LHCN-M2 (cell line): ENCODE measurements at regions not wholly inside any gene's neighbourhood (a gene's known extent, or its start where the extent isn't known, plus 50 kb on each side); places are given as distances from the start of the nearest gene placed in this dataset.
A peak's percentile ranks its signal among the peaks of the same experiment; 100 is the strongest.
"Not testable (repeated sequence)": the region's sequence is repeated elsewhere in the genome, so short reads cannot be mapped to it uniquely, and the experiment has no call there.

Experiments
- DNase-seq: peaks from one replicate; pipeline ENCODE4 v3.0.0-alpha.2; 2012; ENCODE audit warnings: low read depth

GRCh38 chr21:15203740-15204139 is 138.9 kb upstream of the NRIP1 start:
- no peak for DNase-seq

- no peak for DNase-seq
Observed at GRCh38 chr21:15204140-15204969, 139.6 kb upstream of the NRIP1 start.

DNA sequence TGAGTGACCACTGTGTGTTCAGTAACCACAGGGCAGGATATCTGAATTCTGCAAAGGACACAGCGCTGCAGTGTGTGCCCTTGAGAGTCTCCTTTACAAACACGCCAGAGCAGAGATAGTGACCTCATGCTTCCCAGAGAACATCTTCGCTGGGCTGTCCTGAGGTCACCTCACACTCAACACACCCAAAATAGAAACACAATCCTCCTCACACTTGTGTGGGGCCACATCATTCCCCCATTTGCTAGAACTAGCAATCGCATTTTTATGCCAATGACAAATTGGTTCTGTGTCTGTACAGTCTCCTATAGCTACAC is 140.1 kb upstream of the NRIP1 start:
- DNase-seq = no peak

DNA sequence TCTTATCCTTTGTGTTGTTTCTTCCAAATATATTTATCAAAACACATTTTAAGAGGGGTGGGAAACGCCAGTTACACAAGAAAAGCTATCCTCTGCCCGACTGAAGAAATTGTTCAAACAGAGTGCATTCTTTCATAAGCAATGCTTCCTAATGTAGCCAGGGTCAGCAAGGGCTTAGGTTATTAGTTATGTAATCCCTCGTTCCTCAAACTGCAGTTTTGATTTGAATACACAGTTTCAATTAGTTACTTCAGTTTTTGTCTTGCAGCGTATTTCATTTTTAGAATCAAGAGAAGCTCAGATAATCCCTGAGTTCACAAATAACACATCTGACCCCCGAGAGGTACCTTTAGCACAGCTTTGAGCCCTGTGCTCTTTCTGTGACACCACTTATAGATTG is 141.7 kb upstream of the NRIP1 start:
- DNase-seq = no peak

DNA sequence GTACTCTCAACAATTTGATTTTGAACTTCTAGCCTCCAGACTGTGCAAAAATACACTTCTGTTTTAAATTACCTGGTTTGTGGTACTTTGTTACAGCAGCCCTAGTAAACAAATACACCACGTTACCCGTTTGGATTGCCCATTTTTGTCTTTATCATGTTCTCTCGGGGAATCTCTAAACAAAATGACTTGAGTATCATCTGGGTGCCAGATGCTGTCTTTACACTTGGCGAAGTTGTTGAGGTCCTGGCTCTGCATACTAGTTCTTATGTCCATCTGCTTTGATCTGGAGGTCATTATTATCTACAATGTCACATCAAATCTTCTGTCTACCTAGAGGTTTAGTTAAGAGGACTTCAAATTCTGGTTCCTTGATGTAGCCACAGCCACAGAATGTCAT is 142.4 kb upstream of the NRIP1 start:
- no peak for DNase-seq

DNA sequence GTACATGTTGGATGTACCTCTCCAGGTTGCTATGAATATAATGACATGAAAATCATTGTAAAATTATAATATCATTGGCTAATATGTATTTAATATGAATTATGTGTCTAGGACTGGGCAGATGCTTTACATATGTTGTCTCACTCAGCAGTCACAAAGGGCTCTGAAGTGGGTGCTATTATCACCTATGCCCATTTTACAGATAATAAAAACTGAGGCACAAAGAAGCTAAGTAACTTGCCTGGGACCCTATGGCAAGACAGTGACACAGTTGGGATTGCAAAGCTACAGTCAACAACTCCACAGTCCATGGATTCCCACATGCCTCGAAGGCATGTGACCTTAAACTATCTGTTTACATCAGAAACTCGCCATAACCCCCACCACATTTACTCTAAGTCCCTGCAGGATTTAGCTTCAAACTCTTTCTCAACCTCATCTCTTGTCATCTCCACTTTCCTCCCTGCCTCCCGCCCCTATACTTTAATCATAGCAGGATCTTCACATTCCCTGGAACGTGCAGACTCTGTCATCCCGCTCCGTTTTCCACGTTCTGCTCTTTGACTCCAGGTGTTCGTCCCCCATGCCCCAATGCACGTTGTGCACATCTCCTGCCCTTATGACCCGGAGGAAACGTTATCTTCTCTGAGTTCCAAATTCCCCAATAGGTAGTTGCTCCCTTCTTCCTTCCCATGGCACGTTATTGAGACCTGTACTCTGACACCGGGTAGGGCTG is 143.0 kb upstream of the NRIP1 start:
- no peak for DNase-seq

- no peak for DNase-seq
Observed at GRCh38 chr21:15208786-15209185, 144.0 kb upstream of the NRIP1 start.

GRCh38 chr21:15209224-15209623 is 144.4 kb upstream of the NRIP1 start:
- DNase-seq = no peak

- DNase-seq = peak; percentile 28
Observed at GRCh38 chr21:15210235-15210678, 145.5 kb upstream of the NRIP1 start.

DNA sequence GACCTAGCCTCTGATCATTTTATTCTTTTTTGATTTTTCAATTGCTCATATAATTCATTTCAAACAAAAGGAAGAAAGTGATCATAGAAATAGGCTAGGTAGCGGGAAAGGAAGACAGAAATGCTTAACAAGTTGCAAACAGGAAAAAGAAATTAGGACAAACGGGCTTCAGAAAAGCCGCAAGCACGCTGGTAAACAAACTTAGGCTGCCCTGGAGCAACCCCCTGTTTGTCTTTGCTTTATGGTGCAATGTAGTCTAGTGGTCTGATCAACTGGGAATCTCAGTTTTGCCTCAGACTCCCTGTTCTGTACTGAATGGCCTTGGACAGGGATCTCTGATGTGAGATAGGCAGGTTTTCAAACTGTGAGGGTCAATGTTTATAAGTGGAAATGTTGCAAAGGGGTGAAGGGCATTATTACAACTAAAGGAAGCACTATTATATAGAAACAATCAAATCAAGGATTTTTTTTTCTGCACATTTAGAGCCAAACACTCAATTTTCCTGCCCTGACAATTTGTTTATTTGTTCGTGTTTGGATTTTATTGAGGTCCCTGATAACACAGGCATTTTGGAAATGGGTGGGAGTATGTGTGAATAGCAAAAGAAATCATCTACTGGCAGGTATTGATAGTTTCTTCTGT is 146.8 kb upstream of the NRIP1 start:
- no peak for DNase-seq

GRCh38 chr21:15212206-15212605 is 147.4 kb upstream of the NRIP1 start:
- no peak for DNase-seq

GRCh38 chr21:15218476-15218875 is 153.7 kb upstream of the NRIP1 start:
- DNase-seq = not testable (repeated sequence)

DNA sequence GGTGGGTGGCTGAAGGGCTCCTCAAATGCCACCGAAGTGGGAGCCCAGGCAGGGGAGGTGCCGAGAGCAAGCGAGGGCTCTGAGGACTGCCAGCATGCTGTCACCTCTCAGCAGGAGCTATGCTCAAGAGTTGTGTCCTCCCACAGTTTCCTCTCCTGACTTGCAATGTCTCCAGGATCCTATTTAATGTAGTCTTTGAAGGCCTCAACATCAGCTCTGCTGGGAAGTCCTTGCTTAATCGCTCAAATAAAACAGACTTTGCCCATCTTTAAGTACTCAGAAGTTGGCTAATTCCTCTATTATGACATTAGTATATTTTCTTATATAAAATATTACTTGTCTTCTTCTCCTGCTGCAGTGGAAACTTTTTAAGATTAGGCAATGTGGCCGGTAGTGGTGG is 154.2 kb upstream of the NRIP1 start:
- no peak for DNase-seq

- DNase-seq = no peak
Observed at GRCh38 chr21:15219894-15220293, 155.1 kb upstream of the NRIP1 start.

DNA sequence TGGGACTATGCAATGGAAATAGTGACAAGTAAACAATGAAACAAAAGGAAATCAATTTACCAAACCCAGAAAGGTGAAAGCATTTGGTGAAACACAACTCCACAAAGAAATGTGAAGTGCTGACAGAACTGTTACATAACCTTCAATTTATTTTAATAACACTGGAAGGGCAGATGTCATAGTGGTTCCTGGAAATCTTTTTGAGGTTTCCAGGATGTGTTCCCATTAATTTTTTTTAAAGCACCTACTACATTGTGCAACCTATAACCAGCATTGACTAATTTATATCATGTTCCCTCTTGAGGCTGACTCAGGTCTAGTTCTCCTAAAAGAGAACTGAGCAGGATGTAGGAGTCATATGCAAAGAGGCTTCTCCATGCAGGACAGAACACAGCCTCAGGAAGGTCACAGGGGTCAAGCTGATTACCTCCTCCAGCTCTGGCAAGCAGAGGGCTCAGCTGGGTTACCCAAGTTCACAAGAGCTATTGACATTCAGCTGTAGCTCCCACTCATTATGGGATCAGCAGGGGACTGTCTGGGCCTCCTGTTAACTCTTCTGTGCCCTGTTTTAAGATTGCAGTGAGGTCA is 157.1 kb upstream of the NRIP1 start:
- DNase-seq = peak; percentile 96

DNA sequence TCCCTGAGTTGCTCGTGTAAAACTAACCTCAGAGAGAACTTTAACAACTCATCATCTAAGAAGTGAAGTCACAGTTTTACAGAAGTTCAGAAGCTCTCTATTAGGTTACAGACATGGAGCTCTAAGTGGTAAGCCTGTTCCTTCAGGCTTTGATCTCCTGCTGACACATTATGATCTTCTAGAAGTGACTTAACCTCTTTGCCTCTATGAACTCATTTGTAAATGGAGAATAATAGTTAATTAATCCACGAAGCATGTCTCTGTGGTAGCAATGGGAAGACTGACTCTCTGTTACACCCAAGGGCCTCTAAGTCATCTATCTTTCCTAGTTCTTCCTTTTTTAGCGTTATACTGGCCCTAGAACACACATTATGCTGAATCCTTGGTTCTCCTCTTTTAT is 157.9 kb upstream of the NRIP1 start:
- DNase-seq = peak; percentile 59

DNA sequence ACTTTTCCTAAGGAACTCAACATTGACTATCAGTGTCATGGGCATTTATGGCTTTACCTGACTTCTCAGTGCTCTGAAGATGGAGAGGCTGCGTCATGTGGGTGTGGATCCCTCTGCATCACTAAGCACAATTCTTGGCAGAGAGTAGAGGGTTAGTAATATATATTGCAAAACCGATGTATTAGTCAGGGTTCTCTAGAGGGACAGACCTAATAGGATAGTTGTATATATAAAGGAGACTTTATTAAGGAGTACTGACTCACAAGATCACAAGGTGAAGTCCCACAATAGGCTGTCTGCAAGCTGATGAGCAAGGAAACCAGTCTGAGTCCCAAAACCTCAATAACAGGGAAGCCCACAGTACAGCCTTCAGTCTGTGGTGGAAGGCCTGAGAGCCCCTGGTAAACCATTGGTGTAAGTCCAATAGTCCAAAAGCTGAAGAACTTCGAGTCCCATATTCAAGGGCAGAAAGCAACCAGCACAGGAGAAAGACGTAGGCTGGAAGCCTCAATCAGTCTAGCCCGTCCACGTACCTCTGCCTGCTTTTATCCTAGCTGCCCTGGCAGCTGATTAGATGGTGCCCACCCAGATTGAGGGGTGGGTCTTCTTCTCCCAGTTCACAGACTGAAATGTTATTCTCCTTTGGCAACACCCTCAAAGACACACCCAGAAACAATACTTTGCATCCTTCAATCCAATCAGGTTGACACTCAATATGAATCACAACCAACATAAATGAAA is 159.7 kb upstream of the NRIP1 start:
- DNase-seq = peak; percentile 90

GRCh38 chr21:15227919-15228318 is 163.1 kb upstream of the NRIP1 start:
- DNase-seq = no peak

- no peak for DNase-seq
Observed at GRCh38 chr21:15229390-15229789, 164.6 kb upstream of the NRIP1 start.

- DNase-seq = no peak
Observed at GRCh38 chr21:15233611-15234010, 168.8 kb upstream of the NRIP1 start.

DNA sequence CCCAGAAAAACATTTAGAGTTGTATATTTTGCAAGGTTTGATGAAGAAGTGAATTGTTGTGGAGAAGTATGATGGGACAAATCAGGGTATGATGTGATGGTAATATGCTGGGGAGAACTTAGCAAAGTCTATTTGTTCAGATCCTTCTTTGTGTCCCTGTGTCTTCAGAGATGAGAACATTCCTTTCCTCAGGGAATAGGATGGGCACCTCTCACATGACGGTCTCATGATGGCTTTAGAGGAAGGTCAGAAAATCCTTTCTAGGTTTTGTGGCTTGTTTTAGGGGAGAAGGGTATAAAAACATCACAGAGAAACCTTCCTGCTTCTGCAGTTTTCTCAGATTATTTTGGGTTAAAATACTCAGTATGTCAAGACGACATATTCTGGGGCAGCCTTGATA is 171.3 kb upstream of the NRIP1 start:
- DNase-seq = no peak

GRCh38 chr21:15240848-15241247 is 176.0 kb upstream of the NRIP1 start:
- no peak for DNase-seq
